Ishikawa (cell line): ENCODE measurements at regions not wholly inside any gene's neighbourhood (a gene's known extent, or its start where the extent isn't known, plus 50 kb on each side); places are given as distances from the start of the nearest gene placed in this dataset.

Experiments used
- CEBPB ChIP-seq: IDR thresholded peaks from 2 replicates; pipeline ENCODE4 v1.6.1; 2012
- CREB1 ChIP-seq: IDR thresholded peaks from 2 replicates; pipeline ENCODE4 v1.6.1; 2012; ENCODE audit warnings: low read depth
- EGR1 ChIP-seq: IDR thresholded peaks from 2 replicates; pipeline ENCODE4 v1.6.1; 2012
- EP300 ChIP-seq: IDR thresholded peaks from 2 replicates; pipeline ENCODE4 v1.6.1; 2012; ENCODE audit warnings: borderline replicate concordance
- FOXM1 ChIP-seq: IDR thresholded peaks from 2 replicates; pipeline ENCODE4 v1.6.1; 2012; ENCODE audit warnings: low read depth, borderline replicate concordance
- MAX ChIP-seq: IDR thresholded peaks from 2 replicates; pipeline ENCODE4 v1.6.1; 2012
- NFIC ChIP-seq: IDR thresholded peaks from 2 replicates; pipeline ENCODE4 v1.6.1; 2012
- RAD21 ChIP-seq: IDR thresholded peaks from 2 replicates; pipeline ENCODE4 v1.6.1; 2012; ENCODE audit warnings: low read depth
- REST ChIP-seq: IDR thresholded peaks from 2 replicates; pipeline ENCODE4 v1.6.1; 2012; ENCODE audit warnings: low read depth, mild to moderate bottlenecking
- TAF1 ChIP-seq: IDR thresholded peaks from 2 replicates; pipeline ENCODE4 v1.6.1; 2012; ENCODE audit warnings: low read depth, mild to moderate bottlenecking
- TCF12 ChIP-seq: IDR thresholded peaks from 2 replicates; pipeline ENCODE4 v1.6.1; 2012; ENCODE audit warnings: low read depth
- TEAD4 ChIP-seq: IDR thresholded peaks from 2 replicates; pipeline ENCODE4 v1.6.1; 2012
- YY1 ChIP-seq: IDR thresholded peaks from 2 replicates; pipeline ENCODE4 v1.6.1; 2012; ENCODE audit warnings: low read depth

GRCh38 chr4:13178621-13179020 is 305.5 kb downstream of the RAB28 start:
- no peak for TF ChIP-seq RAD21
- no peak for TF ChIP-seq EP300
- no peak for TF ChIP-seq REST
- TF ChIP-seq FOXM1: no peak
- TF ChIP-seq CREB1: no peak
- TF ChIP-seq CEBPB: no peak
- TF ChIP-seq YY1: no peak
- no peak for TF ChIP-seq MAX
- no peak for TF ChIP-seq TAF1
- no peak for TF ChIP-seq NFIC
- no peak for TF ChIP-seq TEAD4
- no peak for TF ChIP-seq EGR1
- no peak for TF ChIP-seq TCF12
